Neural cell (in vitro differentiated cells): ENCODE measurements at regions not wholly inside any gene's neighbourhood (a gene's known extent, or its start where the extent isn't known, plus 50 kb on each side); places are given as distances from the start of the nearest gene placed in this dataset.

Experiments used
- H2AFZ ChIP-seq: fragments of 200-600, 300-800 bp; sonication (generic), shearing (Covaris generic); 2 replicates; pipeline ENCODE4 v1.6.0; 2014; ENCODE audit warnings: low read depth, mild to moderate bottlenecking, antibody characterized with exemption, low read length, moderate library complexity
- H3F3A ChIP-seq: fragments of 200-600 bp; shearing (Covaris generic); 2 replicates; pipeline ENCODE4 v1.6.1; 2016; ENCODE audit warnings: mild to moderate bottlenecking, moderate library complexity, mixed read lengths, antibody characterized with exemption, low read length; ENCODE audit not compliant: insufficient read depth, poor library complexity, severe bottlenecking
- H3K27ac ChIP-seq: fragments of 200-600, 300-800 bp; sonication (generic), shearing (Covaris generic); 2 replicates; pipeline ENCODE4 v1.5.1; 2014; ENCODE audit warnings: mild to moderate bottlenecking, low read length, moderate library complexity
- H3K27me3 ChIP-seq: fragments of 300-800, 200-600 bp; sonication (generic), shearing (Covaris generic); 2 replicates; pipeline ENCODE4 v1.6.0; 2014; ENCODE audit warnings: mild to moderate bottlenecking, low read depth, low read length, moderate library complexity; ENCODE audit not compliant: insufficient read depth
- H3K36me3 ChIP-seq: fragments of 300-800, 200-600 bp; sonication (generic), shearing (Covaris generic); 2 replicates; pipeline ENCODE4 v1.5.1; 2014; ENCODE audit warnings: mild to moderate bottlenecking, antibody characterized with exemption, low read length, moderate library complexity; ENCODE audit not compliant: insufficient read depth
- H3K4me2 ChIP-seq: fragments of 300-800, 200-600 bp; sonication (generic), shearing (Covaris generic); 2 replicates; pipeline ENCODE4 v1.6.0; 2014; ENCODE audit warnings: mild to moderate bottlenecking, low read length
- H3K4me3 ChIP-seq: fragments of 300-800, 200-600 bp; sonication (generic), shearing (Covaris generic); 2 replicates; pipeline ENCODE4 v1.5.1; 2014; ENCODE audit warnings: mild to moderate bottlenecking, low read length, moderate library complexity
- H3K79me2 ChIP-seq: fragments of 200-600 bp; shearing (Covaris generic); replicated peaks from 2 replicates; pipeline ENCODE4 v1.6.0; 2014; ENCODE audit warnings: mild to moderate bottlenecking, low read length, moderate library complexity; ENCODE audit not compliant: insufficient read depth
- H3K9ac ChIP-seq: fragments of 300-800, 200-600 bp; sonication (generic), shearing (Covaris generic); 2 replicates; pipeline ENCODE4 v1.6.1; 2016; ENCODE audit warnings: mild to moderate bottlenecking, low read length, mixed read lengths
- H3K9me2 ChIP-seq: fragments of 200-600 bp; shearing (Covaris generic); 2 replicates; pipeline ENCODE4 v1.6.1; 2016; ENCODE audit warnings: mild to moderate bottlenecking, low read length, mixed read lengths; ENCODE audit not compliant: insufficient read depth
- H3K9me3 ChIP-seq: fragments of 200-600, 300-800 bp; sonication (generic), shearing (Covaris generic); 2 replicates; pipeline ENCODE4 v1.6.1; 2016; ENCODE audit warnings: mild to moderate bottlenecking, mixed run types, low read length, moderate library complexity, mixed read lengths
- H4K20me1 ChIP-seq: fragments of 200-600 bp; shearing (Covaris generic); 2 replicates; pipeline ENCODE4 v1.6.1; 2016; ENCODE audit warnings: mild to moderate bottlenecking, mixed run types; ENCODE audit not compliant: insufficient read depth
- CTCF ChIP-seq: fragments of 450-650 bp; IDR thresholded peaks from 2 replicates; pipeline ENCODE4 v1.5.1; 2014; ENCODE audit warnings: antibody characterized with exemption, mild to moderate bottlenecking, moderate library complexity; ENCODE audit not compliant: poor library complexity, severe bottlenecking
- EP300 ChIP-seq: fragments of 450-650 bp; conservative IDR thresholded peaks from 2 replicates; pipeline ENCODE4 v1.6.1; 2014; ENCODE audit warnings: antibody characterized with exemption, mild to moderate bottlenecking, moderate library complexity; ENCODE audit not compliant: poor library complexity, severe bottlenecking
- EZH2 ChIP-seq: fragments of 200-600, 300-800 bp; shearing (Covaris generic), sonication (generic); IDR thresholded peaks from 2 replicates; pipeline ENCODE4 v1.6.1; 2014; ENCODE audit warnings: antibody characterized with exemption, low read length, borderline replicate concordance, mild to moderate bottlenecking; ENCODE audit not compliant: insufficient read depth, poor library complexity, severe bottlenecking
- MXI1 ChIP-seq: fragments of 450-650 bp; conservative IDR thresholded peaks from 2 replicates; pipeline ENCODE4 v1.6.1; 2014; ENCODE audit warnings: antibody characterized with exemption, mild to moderate bottlenecking; ENCODE audit not compliant: poor library complexity, severe bottlenecking
- POLR2AphosphoS5 ChIP-seq: IDR thresholded peaks from 2 replicates; pipeline ENCODE4 v1.6.1; 2012
- RAD21 ChIP-seq: fragments of 450-650 bp; conservative IDR thresholded peaks from 2 replicates; pipeline ENCODE4 v1.6.1; 2014; ENCODE audit warnings: antibody characterized with exemption, mild to moderate bottlenecking, moderate library complexity
- REST ChIP-seq: IDR thresholded peaks from 2 replicates; pipeline ENCODE4 v1.6.1; 2012; ENCODE audit warnings: borderline replicate concordance
- SMC3 ChIP-seq: fragments of 450-650 bp; conservative IDR thresholded peaks from 2 replicates; pipeline ENCODE4 v1.6.1; 2014; ENCODE audit warnings: antibody characterized with exemption, mild to moderate bottlenecking, moderate library complexity; ENCODE audit not compliant: poor library complexity
- TAF1 ChIP-seq: IDR thresholded peaks from 2 replicates; pipeline ENCODE4 v1.6.1; 2012; ENCODE audit warnings: low read depth

GRCh38 chr11:97756571-97757335 lies 1264.0 kb upstream of the CNTN5 start:
- H3K79me2 ChIP-seq: no peaks in the 10 kb centered on the region
- H3F3A ChIP-seq: no peaks in the 10 kb centered on the region
- H4K20me1 ChIP-seq: no peaks in the 10 kb centered on the region
- TF ChIP-seq TAF1: no peak
- no peak for TF ChIP-seq EP300
- TF ChIP-seq EZH2: no peak
- TF ChIP-seq REST: no peak
- no peak for TF ChIP-seq CTCF
- TF ChIP-seq RAD21: no peak
- no peak for TF ChIP-seq MXI1
- no peak for TF ChIP-seq POLR2AphosphoS5
- TF ChIP-seq SMC3: no peak
- H3K36me3 ChIP-seq: no peaks in the 10 kb centered on the region
- H3K27ac ChIP-seq: no peak overlapping the region
- H2AFZ ChIP-seq: no peak overlapping the region
- H3K9me2 ChIP-seq: no peaks in the 10 kb centered on the region
- no peak overlapping the region for H3K9ac ChIP-seq
- H3K27me3 ChIP-seq: no peaks in the 10 kb centered on the region
- no peak overlapping the region for H3K4me2 ChIP-seq
- no peak overlapping the region for H3K4me3 ChIP-seq
- no peaks in the 10 kb centered on the region for H3K9me3 ChIP-seq

- Histone ChIP-seq H3F3A (no peaks in the 10 kb centered on the region), H3K9me3 (no peaks in the 10 kb centered on the region), H3K79me2 (no peaks in the 10 kb centered on the region), H3K9me2 (no peaks in the 10 kb centered on the region), H2AFZ (no peak overlapping the region), H3K27ac (no peak overlapping the region), H3K36me3 (no peaks in the 10 kb centered on the region), H4K20me1 (no peaks in the 10 kb centered on the region), H3K4me3 (no peak overlapping the region), H3K9ac (no peak overlapping the region), H3K27me3 (no peaks in the 10 kb centered on the region), H3K4me2 (no peak overlapping the region)
- no peak for TF ChIP-seq REST
- TF ChIP-seq SMC3: no peak
- TF ChIP-seq POLR2AphosphoS5: no peak
- no peak for TF ChIP-seq MXI1
- no peak for TF ChIP-seq CTCF
- TF ChIP-seq RAD21: no peak
- no peak for TF ChIP-seq EP300
- TF ChIP-seq EZH2: no peak
- TF ChIP-seq TAF1: no peak
These were observed 1259.6 kb upstream of the CNTN5 start for GRCh38 chr11:97761175-97761574.
